ENCODE measurements at regions not wholly inside any gene's neighbourhood (a gene's known extent, or its start where the extent isn't known, plus 50 kb on each side); places are given as distances from the start of the nearest gene placed in this dataset.

DNA sequence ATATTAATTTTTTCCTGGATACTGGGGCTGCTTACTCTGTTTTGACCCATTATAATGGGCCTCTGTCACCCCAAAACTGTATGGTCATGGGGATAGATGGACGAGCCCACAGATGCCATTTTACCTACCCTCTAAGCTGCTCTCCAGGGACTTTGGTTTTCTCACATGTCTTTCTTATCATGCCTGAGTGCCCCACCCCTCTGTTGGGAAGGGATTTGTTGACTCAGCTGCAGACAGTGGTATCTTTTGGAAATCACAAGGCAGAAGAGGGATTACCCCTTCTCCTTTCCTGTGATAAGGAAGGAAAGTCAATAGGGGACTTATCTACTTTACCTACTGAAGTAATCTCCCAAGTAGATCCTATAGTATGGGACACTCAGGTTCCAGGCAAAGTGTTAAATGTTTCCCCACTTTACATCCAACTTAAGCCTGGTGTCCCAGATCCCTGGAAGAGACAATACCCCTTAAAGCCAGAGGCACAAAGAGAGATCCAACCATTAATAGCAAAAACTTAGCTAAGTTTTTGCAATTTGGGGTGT lies 182.7 kb downstream of the RNF152 start (continued):
- peak in 1 of 2 experiments; percentile 36; a peak in 1 of 4 replicates for TF ChIP-seq FOXA3 (CRISPR knock-in tag; conservative IDR thresholded peaks at IDR 0.05 in 1 of 2, IDR thresholded peaks at IDR 0.05 in 1 of 2)

DNA sequence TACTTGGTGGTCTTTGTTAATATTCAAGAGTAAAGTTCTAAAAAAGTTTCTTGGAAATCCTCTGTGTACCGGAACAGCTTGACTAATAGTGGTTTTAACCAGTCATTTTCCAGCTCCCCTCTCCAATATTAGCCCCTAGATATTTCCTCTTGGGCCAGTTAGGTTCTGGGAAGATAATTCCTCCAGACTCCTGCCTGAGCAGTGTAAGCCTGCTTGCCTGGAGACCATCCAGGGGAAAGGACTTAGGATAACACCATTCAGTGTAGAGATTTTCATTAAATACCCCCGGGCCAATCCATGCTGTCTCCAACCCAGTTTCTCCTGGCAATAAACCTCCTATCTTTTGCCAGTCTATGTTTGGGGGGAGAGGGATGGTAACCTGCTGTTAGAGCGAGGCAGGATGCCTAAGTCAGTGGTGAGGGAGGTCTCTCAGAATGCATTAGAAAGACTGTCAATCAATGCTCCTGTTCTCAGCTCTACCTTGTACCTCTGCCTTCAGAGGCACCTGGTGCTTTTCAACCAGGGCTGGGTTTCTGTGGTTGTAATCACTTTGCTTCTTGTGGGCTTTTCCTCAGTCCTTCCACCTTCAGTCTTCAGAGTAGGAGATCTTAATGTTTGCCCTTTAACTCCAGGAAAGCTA lies 186.4 kb downstream of the RNF152 start:
- FAIRE-seq: no peak
- no peaks in the 10 kb centered on the region for H3K27me3 ChIP-seq (ENCODE audit: control insufficient read depth in 2 of 2, insufficient read depth in 2 of 2, low read length in 2 of 2)
- intact Hi-C loops (cut with micrococcal nuclease): no loop called here
- in situ Hi-C loops (cut with MboI): no loop called here
- H3K36me3 ChIP-seq (ENCODE audit: control insufficient read depth, insufficient read depth, low read length): no peaks in the 10 kb centered on the region
- BruUV-seq (replicated peaks): no TSS peak
- no peak overlapping the region for H3K27ac ChIP-seq (ENCODE audit: extremely low read depth, low read depth, low read length)
- H3K9me1 ChIP-seq (ENCODE audit: control insufficient read depth, insufficient read depth, low read length): no peaks in the 10 kb centered on the region
- DNase-seq (ENCODE audit: extremely low read depth in 1 of 4, low spot score in 3 of 4): no peak
- H3K9ac ChIP-seq (ENCODE audit: insufficient read depth in 1 of 2, low read depth in 2 of 2, low read length in 2 of 2): no peak overlapping the region
- H3K4me3 ChIP-seq: no peak overlapping the region
- H3K79me2 ChIP-seq (ENCODE audit: control insufficient read depth, insufficient read depth, low read length): no peaks in the 10 kb centered on the region
- H3K4me1 ChIP-seq (replicated peaks in 1 of 2; ENCODE audit: control insufficient read depth in 2 of 2, insufficient read depth in 2 of 2, low read length in 2 of 2): no peaks in the 10 kb centered on the region
- ChIA-PET CTCF (ENCODE audit: low intra/inter-chr PET ratio) (no interaction called here), POLR2A (no interaction called here)
- TF ChIP-seq NR2C2 (CRISPR knock-in tag; IDR thresholded peaks at IDR 0.05): no peak
- no peak for TF ChIP-seq NR2C2 (tag; IDR thresholded peaks at IDR 0.05)
- TF ChIP-seq, protein P1, sequence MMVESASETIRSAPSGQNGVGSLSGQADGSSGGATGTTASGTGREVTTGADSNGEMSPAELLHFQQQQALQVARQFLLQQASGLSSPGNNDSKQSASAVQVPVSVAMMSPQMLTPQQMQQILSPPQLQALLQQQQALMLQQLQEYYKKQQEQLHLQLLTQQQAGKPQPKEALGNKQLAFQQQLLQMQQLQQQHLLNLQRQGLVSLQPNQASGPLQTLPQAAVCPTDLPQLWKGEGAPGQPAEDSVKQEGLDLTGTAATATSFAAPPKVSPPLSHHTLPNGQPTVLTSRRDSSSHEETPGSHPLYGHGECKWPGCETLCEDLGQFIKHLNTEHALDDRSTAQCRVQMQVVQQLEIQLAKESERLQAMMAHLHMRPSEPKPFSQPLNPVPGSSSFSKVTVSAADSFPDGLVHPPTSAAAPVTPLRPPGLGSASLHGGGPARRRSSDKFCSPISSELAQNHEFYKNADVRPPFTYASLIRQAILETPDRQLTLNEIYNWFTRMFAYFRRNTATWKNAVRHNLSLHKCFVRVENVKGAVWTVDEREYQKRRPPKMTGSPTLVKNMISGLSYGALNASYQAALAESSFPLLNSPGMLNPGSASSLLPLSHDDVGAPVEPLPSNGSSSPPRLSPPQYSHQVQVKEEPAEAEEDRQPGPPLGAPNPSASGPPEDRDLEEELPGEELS (CRISPR knock-in tag; IDR thresholded peaks at IDR 0.05; ENCODE audit: borderline replicate concordance): no peak
- no peak for TF ChIP-seq NR2C1 (IDR thresholded peaks at IDR 0.05)
- TF ChIP-seq NR2C1 (tag; IDR thresholded peaks at IDR 0.05): no peak
- TF ChIP-seq CCNT2 (IDR thresholded peaks at IDR 0.05; ENCODE audit: borderline replicate concordance, extremely low read depth, insufficient read length, low read depth, low read length): no peak
- TF ChIP-seq, protein P2, sequence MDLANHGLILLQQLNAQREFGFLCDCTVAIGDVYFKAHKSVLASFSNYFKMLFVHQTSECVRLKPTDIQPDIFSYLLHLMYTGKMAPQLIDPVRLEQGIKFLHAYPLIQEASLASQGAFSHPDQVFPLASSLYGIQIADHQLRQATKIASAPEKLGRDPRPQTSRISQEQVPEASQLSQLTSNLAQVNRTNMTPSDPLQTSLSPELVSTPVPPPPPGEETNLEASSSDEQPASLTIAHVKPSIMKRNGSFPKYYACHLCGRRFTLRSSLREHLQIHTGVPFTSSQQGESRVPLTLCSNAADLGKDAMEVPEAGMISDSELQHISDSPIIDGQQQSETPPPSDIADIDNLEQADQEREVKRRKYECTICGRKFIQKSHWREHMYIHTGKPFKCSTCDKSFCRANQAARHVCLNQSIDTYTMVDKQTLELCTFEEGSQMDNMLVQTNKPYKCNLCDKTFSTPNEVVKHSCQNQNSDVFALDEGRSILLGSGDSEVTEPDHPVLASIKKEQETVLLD (IDR thresholded peaks at IDR 0.05): no peak
- no peak for TF ChIP-seq LEF1 (IDR thresholded peaks at IDR 0.05)
- TF ChIP-seq, protein P3, sequence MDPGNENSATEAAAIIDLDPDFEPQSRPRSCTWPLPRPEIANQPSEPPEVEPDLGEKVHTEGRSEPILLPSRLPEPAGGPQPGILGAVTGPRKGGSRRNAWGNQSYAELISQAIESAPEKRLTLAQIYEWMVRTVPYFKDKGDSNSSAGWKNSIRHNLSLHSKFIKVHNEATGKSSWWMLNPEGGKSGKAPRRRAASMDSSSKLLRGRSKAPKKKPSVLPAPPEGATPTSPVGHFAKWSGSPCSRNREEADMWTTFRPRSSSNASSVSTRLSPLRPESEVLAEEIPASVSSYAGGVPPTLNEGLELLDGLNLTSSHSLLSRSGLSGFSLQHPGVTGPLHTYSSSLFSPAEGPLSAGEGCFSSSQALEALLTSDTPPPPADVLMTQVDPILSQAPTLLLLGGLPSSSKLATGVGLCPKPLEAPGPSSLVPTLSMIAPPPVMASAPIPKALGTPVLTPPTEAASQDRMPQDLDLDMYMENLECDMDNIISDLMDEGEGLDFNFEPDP (CRISPR knock-in tag; IDR thresholded peaks at IDR 0.05): no peak
- TF ChIP-seq ZNF431 (CRISPR knock-in tag; IDR thresholded peaks at IDR 0.05): no peak
- no peak for TF ChIP-seq SAP30 (IDR thresholded peaks at IDR 0.05; ENCODE audit: borderline replicate concordance, insufficient read depth, low read depth, low read length, poor library complexity, severe bottlenecking)
- TF ChIP-seq, protein P4, sequence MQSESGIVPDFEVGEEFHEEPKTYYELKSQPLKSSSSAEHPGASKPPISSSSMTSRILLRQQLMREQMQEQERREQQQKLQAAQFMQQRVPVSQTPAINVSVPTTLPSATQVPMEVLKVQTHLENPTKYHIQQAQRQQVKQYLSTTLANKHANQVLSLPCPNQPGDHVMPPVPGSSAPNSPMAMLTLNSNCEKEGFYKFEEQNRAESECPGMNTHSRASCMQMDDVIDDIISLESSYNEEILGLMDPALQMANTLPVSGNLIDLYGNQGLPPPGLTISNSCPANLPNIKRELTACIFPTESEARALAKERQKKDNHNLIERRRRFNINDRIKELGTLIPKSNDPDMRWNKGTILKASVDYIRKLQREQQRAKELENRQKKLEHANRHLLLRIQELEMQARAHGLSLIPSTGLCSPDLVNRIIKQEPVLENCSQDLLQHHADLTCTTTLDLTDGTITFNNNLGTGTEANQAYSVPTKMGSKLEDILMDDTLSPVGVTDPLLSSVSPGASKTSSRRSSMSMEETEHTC (IDR thresholded peaks at IDR 0.05): no peak
- 0% methylated on average over 2 of the region's 3 CpGs for WGBS (ENCODE audit: insufficient coverage, low coverage, missing lambda C conversion rate)
- H4K20me1 ChIP-seq (replicated peaks; ENCODE audit: control insufficient read depth, insufficient read depth, low read length): no peaks in the 10 kb centered on the region
- H3K4me2 ChIP-seq (ENCODE audit: insufficient read depth, low read length): no peak overlapping the region
- H2AFZ ChIP-seq (ENCODE audit: low read depth, low read length): no peak overlapping the region
- H3K9me3 ChIP-seq (replicated peaks; ENCODE audit: control insufficient read depth, insufficient read depth, low read depth, low read length): no peaks in the 10 kb centered on the region
- no peak for ATAC-seq

Data from K562 (cell line).